Activated T-helper 9 cell treated with anti-CD3 and anti-CD28 coated beads, Interleukin-2, amount 50 U/mL, for 16 hours (primary cell): ENCODE measurements at regions not wholly inside any gene's neighbourhood (a gene's known extent, or its start where the extent isn't known, plus 50 kb on each side); places are given as distances from the start of the nearest gene placed in this dataset.
A peak's percentile ranks its signal among the peaks of the same experiment; 100 is the strongest.
"Not testable (repeated sequence)": the region's sequence is repeated elsewhere in the genome, so short reads cannot be mapped to it uniquely, and the experiment has no call there.

Experiments used
- DNase-seq: peaks from one replicate; pipeline ENCODE4 v3.0.0-alpha.2; 2020; ENCODE audit warnings: low read depth

GRCh38 chr3:112736805-112737566 lies 96.0 kb upstream of the CCDC80 start:
- no peak for DNase-seq

GRCh38 chr3:112736386-112736785 lies 95.4 kb upstream of the CCDC80 start:
- DNase-seq: no peak

- DNase-seq: no peak
Observed at GRCh38 chr3:112735926-112736325, 95.0 kb upstream of the CCDC80 start.

- peak; percentile 34 for DNase-seq
Observed at GRCh38 chr3:112734736-112735350, 93.9 kb upstream of the CCDC80 start.

DNA sequence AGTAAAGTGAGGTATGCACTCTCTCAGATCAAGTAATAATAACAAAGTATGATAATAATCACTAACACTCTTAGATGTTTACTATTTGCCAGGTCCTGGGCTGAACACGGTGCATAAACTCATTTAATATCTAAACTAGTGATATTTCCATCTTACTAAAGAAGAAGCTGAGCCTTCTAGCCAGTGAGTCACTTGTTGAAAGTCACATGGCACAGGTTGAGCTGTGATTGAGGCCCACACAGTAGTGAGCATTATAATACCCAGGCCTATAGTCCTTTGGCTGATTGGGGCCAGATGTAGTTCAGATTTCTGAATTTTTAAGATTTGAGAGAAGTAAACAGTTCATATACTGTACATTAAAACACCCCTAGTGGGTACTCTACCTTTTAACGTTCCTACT lies 93.2 kb upstream of the CCDC80 start:
- DNase-seq: no peak

DNA sequence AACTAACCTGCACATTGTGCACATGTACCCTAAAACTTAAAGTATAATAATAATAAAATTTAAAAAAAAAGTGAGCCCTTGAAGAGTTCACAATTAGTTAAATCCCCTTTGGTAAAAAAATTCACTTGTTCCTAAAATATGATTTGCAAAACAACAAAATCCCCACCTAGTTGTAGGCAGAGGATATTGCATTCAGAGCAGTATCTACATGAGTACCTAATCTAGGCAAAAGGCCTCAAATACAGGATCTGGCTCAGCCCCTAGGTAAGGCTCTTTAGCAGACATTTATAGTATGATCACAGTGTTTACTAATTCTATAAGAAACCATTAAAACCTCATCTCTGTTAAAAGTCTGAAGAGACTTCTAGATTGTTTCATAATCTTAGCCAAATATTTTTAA lies 89.3 kb upstream of the CCDC80 start:
- DNase-seq: no peak

DNA sequence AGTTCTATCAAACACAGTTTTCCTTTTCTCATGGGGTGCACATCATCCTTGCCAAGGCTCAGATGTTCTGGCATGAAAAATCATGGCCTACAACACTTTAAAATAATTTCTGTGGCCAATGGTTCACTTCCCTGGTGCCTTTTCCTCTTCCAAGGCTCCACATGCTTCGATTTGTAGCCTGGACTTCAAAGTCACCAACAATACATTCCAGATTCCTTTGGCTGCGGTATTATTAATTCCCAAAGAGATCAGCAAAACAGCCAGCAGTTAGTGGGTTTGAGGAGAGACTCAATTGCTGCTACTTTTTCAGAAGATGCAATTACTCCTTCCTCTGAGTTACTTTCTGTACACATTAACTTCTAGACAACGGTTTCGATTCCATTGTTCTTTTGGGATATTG lies 80.3 kb upstream of the CCDC80 start:
- no peak for DNase-seq

DNA sequence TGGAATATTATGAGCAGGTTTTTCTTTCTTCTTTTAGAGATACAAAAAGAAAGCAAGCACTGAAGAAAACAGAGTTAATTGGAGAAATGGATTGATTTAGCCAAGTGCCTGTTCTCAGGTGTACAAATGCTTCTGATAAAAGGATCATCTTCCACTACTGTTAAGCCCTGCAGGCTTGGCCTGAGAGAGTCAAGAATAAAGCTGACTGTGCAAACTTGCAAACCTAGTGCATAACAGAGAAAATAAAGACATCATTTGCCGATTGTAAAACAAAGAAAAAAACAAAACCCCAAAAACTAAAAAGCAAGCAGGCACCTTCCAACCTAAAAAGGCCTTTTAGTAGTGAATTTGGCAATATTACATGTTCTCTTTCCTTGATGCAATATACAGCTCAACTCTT lies 78.0 kb upstream of the CCDC80 start:
- DNase-seq: no peak

DNA sequence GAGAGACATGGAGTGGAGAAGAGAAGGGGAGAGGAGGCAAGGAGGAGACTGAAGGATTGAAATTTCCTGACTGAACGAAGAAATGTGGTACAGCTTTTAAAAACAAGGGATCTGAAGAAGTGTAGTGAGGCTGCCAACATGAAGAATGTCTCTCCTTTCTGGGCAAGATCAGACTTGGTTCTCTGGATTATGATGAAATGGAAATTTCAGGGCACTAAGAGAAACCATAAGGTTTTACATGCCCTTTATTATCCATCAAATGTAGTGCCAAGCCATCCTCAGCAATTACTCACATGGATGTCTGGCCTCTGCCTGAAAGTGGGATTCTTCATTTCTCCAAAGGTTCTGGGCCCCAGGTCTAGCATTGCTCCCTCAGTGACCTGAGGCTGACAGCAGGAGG lies 77.6 kb upstream of the CCDC80 start:
- DNase-seq: no peak

DNA sequence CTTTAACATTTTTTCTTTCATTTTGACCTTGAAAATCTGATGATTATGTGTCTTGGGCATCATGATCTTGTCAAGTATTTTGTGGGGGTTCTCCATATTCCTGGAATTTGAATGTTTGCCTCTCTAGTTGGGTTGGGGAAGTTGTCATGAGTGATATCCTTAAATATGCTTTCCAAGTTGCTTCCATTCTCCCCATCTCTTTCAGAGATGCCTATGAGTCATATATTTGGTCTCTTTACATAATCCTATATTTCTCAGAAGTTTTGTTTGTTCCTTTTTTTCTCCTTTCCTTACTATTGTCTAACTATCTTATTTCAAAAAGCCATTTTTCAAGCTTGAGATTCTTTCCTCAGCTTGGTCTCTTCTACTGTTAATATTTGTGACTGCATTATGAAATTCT lies 69.0 kb upstream of the CCDC80 start:
- no peak for DNase-seq

DNA sequence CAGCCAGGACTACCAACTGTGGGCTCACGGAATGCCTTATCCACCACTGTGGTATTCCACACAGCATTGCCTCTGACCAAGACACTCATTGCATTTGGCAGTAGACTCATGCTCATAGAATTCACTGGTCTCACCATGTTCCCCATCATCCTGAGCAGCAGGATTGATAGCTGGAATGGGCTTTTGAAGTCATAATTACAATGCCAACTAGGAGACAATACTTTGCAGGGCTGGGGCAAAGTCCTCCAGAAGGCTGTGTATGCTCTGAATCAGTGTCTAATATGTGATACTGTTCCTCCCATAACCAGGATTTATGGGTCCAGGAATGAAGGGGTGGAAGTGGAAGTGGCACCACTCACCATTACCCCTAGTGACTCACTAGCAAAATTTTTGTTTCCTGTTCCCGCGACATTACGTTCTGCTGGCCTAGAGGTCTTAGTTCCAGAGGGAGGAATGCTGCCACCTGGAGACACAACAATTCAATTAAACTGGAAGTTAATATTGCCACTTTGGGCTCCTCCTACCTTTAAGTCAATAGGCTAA lies 58.6 kb upstream of the CCDC80 start:
- no peak for DNase-seq

DNA sequence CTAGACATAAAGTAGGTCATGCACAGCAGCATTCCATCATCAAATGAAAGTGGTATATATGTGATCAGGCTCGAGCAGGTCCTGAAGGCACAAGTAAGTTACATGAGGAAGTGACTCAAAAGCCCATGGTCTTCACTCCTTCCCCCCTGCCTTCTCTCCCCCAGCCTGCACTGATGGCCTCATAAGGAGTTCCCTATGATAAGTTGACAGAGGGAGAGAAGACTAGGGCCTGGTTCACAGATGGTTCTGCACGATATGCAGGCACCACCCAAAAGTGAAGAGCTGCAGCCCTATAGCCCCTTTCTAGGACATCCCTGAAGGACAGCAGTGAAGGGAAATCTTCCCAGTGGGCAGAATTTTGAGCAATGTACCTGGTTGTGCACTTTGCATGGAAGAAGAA lies 57.5 kb upstream of the CCDC80 start:
- not testable (repeated sequence) for DNase-seq

GRCh38 chr3:112696244-112696643 lies 55.3 kb upstream of the CCDC80 start:
- not testable (repeated sequence) for DNase-seq

- not testable (repeated sequence) for DNase-seq
Observed at GRCh38 chr3:112695377-112696108, 54.6 kb upstream of the CCDC80 start.

DNA sequence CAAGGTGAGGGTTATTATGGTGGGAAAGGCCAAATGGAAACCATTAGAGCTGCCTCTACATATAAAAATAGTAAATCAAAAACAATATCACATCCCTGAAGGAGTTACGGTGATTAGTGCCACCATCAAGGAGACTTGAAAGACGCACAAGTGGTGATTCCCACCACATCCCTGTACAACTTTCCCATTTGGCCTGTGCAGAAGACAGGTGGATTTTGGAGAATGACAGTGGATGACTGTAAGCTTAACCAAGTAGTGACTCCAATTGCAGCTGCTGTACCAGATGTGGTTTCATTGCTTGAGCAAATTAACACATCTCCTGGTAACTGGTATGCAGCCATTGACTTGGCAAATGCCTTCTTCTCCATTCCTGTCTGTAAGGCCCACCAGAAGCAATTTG lies 54.0 kb upstream of the CCDC80 start:
- not testable (repeated sequence) for DNase-seq

DNA sequence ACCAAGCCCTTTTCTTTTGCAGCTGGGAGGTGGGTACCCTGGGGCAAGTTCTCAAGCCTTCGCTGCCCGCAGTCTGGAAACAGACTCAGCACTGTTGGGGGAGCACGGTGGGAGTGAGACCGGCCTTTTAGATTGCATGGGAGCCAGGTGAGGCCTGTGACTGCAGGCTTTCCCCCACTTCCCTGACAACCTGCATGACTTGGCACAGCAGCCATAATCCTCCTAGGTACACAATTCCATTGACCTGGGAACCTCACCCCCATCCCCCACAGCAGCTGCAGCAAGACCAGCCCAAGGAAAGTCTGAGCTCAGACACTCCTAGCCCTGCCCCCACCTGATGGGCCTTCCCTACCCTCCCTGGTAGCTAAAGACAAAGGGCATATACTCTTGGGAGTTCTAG lies 52.2 kb upstream of the CCDC80 start:
- DNase-seq: no peak
